GM19452 (cell line): ENCODE measurements at regions not wholly inside any gene's neighbourhood (a gene's known extent, or its start where the extent isn't known, plus 50 kb on each side); places are given as distances from the start of the nearest gene placed in this dataset.

Experiments used
- ATAC-seq: cut with Tn5 transposase; IDR thresholded peaks from one replicate; pipeline ENCODE4 v1.9.1; 2021; ENCODE audit not compliant: unreplicated experiment

- ATAC-seq: no peak
These were observed 1080.9 kb upstream of the TENM3 start for GRCh38 chr4:181162266-181162665.

- no peak for ATAC-seq
These were observed 1080.5 kb upstream of the TENM3 start for GRCh38 chr4:181162676-181163075.

- no peak for ATAC-seq
These were observed 1076.3 kb upstream of the TENM3 start for GRCh38 chr4:181166742-181167399.

GRCh38 chr4:181168011-181168805 lies 1075.0 kb upstream of the TENM3 start:
- no peak for ATAC-seq

- ATAC-seq: no peak
These were observed 1070.2 kb upstream of the TENM3 start for GRCh38 chr4:181173046-181173445.

GRCh38 chr4:181176306-181176705 lies 1066.9 kb upstream of the TENM3 start:
- no peak for ATAC-seq

GRCh38 chr4:181181331-181181730 lies 1061.9 kb upstream of the TENM3 start:
- no peak for ATAC-seq

- ATAC-seq: no peak
These were observed 1053.5 kb upstream of the TENM3 start for GRCh38 chr4:181189751-181190150.

- no peak for ATAC-seq
These were observed 1049.9 kb upstream of the TENM3 start for GRCh38 chr4:181193131-181193930.

- no peak for ATAC-seq
These were observed 1049.1 kb upstream of the TENM3 start for GRCh38 chr4:181194096-181194495.

GRCh38 chr4:181200076-181200475 lies 1043.1 kb upstream of the TENM3 start:
- ATAC-seq: no peak

GRCh38 chr4:181202240-181202639 lies 1041.0 kb upstream of the TENM3 start:
- ATAC-seq: no peak

GRCh38 chr4:181204109-181204508 lies 1039.1 kb upstream of the TENM3 start:
- no peak for ATAC-seq

- no peak for ATAC-seq
These were observed 1029.7 kb upstream of the TENM3 start for GRCh38 chr4:181213551-181213950.

- no peak for ATAC-seq
These were observed 1026.7 kb upstream of the TENM3 start for GRCh38 chr4:181216501-181216900.

GRCh38 chr4:181219783-181220416 lies 1023.3 kb upstream of the TENM3 start:
- ATAC-seq: no peak

GRCh38 chr4:181224852-181225251 lies 1018.4 kb upstream of the TENM3 start:
- no peak for ATAC-seq

- ATAC-seq: no peak
These were observed 1017.5 kb upstream of the TENM3 start for GRCh38 chr4:181225616-181226261.

- no peak for ATAC-seq
These were observed 1008.1 kb upstream of the TENM3 start for GRCh38 chr4:181234951-181235680.

- no peak for ATAC-seq
These were observed 997.9 kb upstream of the TENM3 start for GRCh38 chr4:181245326-181245725.
